ENCODE measurements at regions not wholly inside any gene's neighbourhood (a gene's known extent, or its start where the extent isn't known, plus 50 kb on each side); places are given as distances from the start of the nearest gene placed in this dataset.
"Not testable (repeated sequence)": the region's sequence is repeated elsewhere in the genome, so short reads cannot be mapped to it uniquely, and the experiment has no call there.

- intact Hi-C loops (cut with micrococcal nuclease) = no loop called here
Measured at GRCh38 chr5:91963166-91963565, 580.0 kb upstream of the ARRDC3 start.

GRCh38 chr5:91957666-91958065 lies 574.5 kb upstream of the ARRDC3 start:
- intact Hi-C loops (cut with micrococcal nuclease) = no loop called here

GRCh38 chr5:91956738-91957137 lies 573.6 kb upstream of the ARRDC3 start:
- intact Hi-C loops (cut with micrococcal nuclease) = no loop called here

- intact Hi-C loops (cut with micrococcal nuclease) = no loop called here
Measured at GRCh38 chr5:91955610-91956009, 572.5 kb upstream of the ARRDC3 start.

- intact Hi-C loops (cut with micrococcal nuclease) = no loop called here
Measured at GRCh38 chr5:91954136-91954535, 571.0 kb upstream of the ARRDC3 start.

- intact Hi-C loops (cut with micrococcal nuclease) = no loop called here
Measured at GRCh38 chr5:91950328-91950727, 567.2 kb upstream of the ARRDC3 start.

- intact Hi-C loops (cut with micrococcal nuclease) = no loop called here
Measured at GRCh38 chr5:91946870-91947269, 563.8 kb upstream of the ARRDC3 start.

- intact Hi-C loops (cut with micrococcal nuclease) = no loop called here
Measured at GRCh38 chr5:91941588-91941987, 558.5 kb upstream of the ARRDC3 start.

GRCh38 chr5:91938441-91938840 lies 555.3 kb upstream of the ARRDC3 start:
- intact Hi-C loops (cut with micrococcal nuclease) = no loop called here

GRCh38 chr5:91937121-91937520 lies 554.0 kb upstream of the ARRDC3 start:
- intact Hi-C loops (cut with micrococcal nuclease) = no loop called here

GRCh38 chr5:91929522-91929817 lies 546.4 kb upstream of the ARRDC3 start:
- intact Hi-C loops (cut with micrococcal nuclease) = no loop called here

- intact Hi-C loops (cut with micrococcal nuclease) = no loop called here
Measured at GRCh38 chr5:91928754-91929521, 545.8 kb upstream of the ARRDC3 start.

- intact Hi-C loops (cut with micrococcal nuclease) = no loop called here
Measured at GRCh38 chr5:91927439-91927838, 544.3 kb upstream of the ARRDC3 start.

- intact Hi-C loops (cut with micrococcal nuclease) = no loop called here
Measured at GRCh38 chr5:91925249-91925648, 542.1 kb upstream of the ARRDC3 start.

- intact Hi-C loops (cut with micrococcal nuclease) = not testable (repeated sequence)
Measured at GRCh38 chr5:91917037-91917814, 534.1 kb upstream of the ARRDC3 start.

GRCh38 chr5:91910655-91911054 lies 527.5 kb upstream of the ARRDC3 start:
- intact Hi-C loops (cut with micrococcal nuclease) = no loop called here

- intact Hi-C loops (cut with micrococcal nuclease) = no loop called here
Measured at GRCh38 chr5:91910247-91910646, 527.1 kb upstream of the ARRDC3 start.

- intact Hi-C loops (cut with micrococcal nuclease) = no loop called here
Measured at GRCh38 chr5:91906494-91906893, 523.4 kb upstream of the ARRDC3 start.

- intact Hi-C loops (cut with micrococcal nuclease) = no loop called here
Measured at GRCh38 chr5:91906027-91906426, 522.9 kb upstream of the ARRDC3 start.

- intact Hi-C loops (cut with micrococcal nuclease) = no loop called here
Measured at GRCh38 chr5:91898898-91899297, 515.8 kb upstream of the ARRDC3 start.

GRCh38 chr5:91898019-91898418 lies 514.9 kb upstream of the ARRDC3 start:
- intact Hi-C loops (cut with micrococcal nuclease) = no loop called here

- intact Hi-C loops (cut with micrococcal nuclease) = no loop called here
Measured at GRCh38 chr5:91888810-91889209, 505.7 kb upstream of the ARRDC3 start.
